ENCODE measurements at regions not wholly inside any gene's neighbourhood (a gene's known extent, or its start where the extent isn't known, plus 50 kb on each side); places are given as distances from the start of the nearest gene placed in this dataset.

GRCh38 chr2:104215269-104216161 lies 638.4 kb upstream of the POU3F3 start:
- TF ChIP-seq PPARA (CRISPR knock-in tag; IDR thresholded peaks at IDR 0.05; ENCODE audit: borderline replicate concordance) = no peak
- no peak for TF ChIP-seq ARNTL (CRISPR knock-in tag; IDR thresholded peaks at IDR 0.05; ENCODE audit: borderline replicate concordance, low read depth)
- TF ChIP-seq TCF4 (CRISPR knock-in tag; IDR thresholded peaks at IDR 0.05; ENCODE audit: borderline replicate concordance) = no peak
- TF ChIP-seq GLIS3 (CRISPR knock-in tag; IDR thresholded peaks at IDR 0.05) = no peak
- no peak for TF ChIP-seq ZFP3 (CRISPR knock-in tag; IDR thresholded peaks at IDR 0.05)
- TF ChIP-seq RARB (CRISPR knock-in tag; IDR thresholded peaks at IDR 0.05) = no peak
- TF ChIP-seq ZC3H10 (CRISPR knock-in tag; IDR thresholded peaks at IDR 0.05) = no peak
- TF ChIP-seq TOX (CRISPR knock-in tag; IDR thresholded peaks at IDR 0.05; ENCODE audit: borderline replicate concordance) = no peak
- TF ChIP-seq ISL1 (CRISPR knock-in tag; IDR thresholded peaks at IDR 0.05) = no peak
- no peak for TF ChIP-seq OSR1 (CRISPR knock-in tag; IDR thresholded peaks at IDR 0.05)

Measured in SK-N-SH treated with all-trans-retinoic acid at 6 μM for 48 hours (cell line).